ENCODE measurements at regions not wholly inside any gene's neighbourhood (a gene's known extent, or its start where the extent isn't known, plus 50 kb on each side); places are given as distances from the start of the nearest gene placed in this dataset.

DNA sequence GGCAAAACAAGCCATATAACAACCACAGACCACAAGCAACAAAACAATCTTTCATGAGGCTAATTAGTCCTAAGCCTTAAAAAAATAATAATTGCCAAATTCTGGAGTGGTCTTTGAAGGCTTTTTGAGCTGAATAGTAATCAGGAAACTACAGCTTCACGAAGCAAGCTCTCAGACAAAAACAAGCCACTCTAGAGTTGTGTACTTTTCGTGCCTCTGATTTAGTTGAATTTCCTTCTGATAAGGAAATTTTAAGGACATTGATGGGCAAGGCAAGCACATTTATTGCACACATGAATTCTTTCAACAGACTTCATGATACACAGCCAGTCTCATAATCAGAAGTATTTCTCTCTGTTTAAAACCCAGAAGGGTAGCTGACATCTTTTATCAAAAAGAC, 130.8 kb upstream of the IRX3 start:
- H3K9me3 Mint-ChIP-seq: peaks cover 6% of the 10 kb centered on the region; the same call in 2 of the 3 replicates
- DNase-seq (ENCODE audit: low spot score) (no peak), ATAC-seq (no peak)
- TF ChIP-seq ZNF114 (CRISPR knock-in tag; IDR thresholded peaks at IDR 0.05) (no peak), NANOG (IDR thresholded peaks at IDR 0.05; ENCODE audit: borderline replicate concordance) (no peak), CREB1 (CRISPR knock-in tag; IDR thresholded peaks at IDR 0.05; ENCODE audit: low read depth) (no peak), POLR2AphosphoS5 (IDR thresholded peaks at IDR 0.05; ENCODE audit: low read depth) (no peak), EZH2 (IDR thresholded peaks at IDR 0.05; ENCODE audit: low read depth, unreplicated experiment) (no peak), STAT1 (IDR thresholded peaks at IDR 0.05; ENCODE audit: unreplicated experiment) (no peak), EZH2phosphoT487 (IDR thresholded peaks at IDR 0.05; ENCODE audit: unreplicated experiment) (no peak), ZNF331 (CRISPR knock-in tag; IDR thresholded peaks at IDR 0.05; ENCODE audit: low read depth) (no peak), JUNB (IDR thresholded peaks at IDR 0.05; ENCODE audit: unreplicated experiment) (no peak)
- TF ChIP-seq, protein P1, sequence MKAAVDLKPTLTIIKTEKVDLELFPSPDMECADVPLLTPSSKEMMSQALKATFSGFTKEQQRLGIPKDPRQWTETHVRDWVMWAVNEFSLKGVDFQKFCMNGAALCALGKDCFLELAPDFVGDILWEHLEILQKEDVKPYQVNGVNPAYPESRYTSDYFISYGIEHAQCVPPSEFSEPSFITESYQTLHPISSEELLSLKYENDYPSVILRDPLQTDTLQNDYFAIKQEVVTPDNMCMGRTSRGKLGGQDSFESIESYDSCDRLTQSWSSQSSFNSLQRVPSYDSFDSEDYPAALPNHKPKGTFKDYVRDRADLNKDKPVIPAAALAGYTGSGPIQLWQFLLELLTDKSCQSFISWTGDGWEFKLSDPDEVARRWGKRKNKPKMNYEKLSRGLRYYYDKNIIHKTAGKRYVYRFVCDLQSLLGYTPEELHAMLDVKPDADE (IDR thresholded peaks at IDR 0.05): no peak
- TF ChIP-seq, protein P2, sequence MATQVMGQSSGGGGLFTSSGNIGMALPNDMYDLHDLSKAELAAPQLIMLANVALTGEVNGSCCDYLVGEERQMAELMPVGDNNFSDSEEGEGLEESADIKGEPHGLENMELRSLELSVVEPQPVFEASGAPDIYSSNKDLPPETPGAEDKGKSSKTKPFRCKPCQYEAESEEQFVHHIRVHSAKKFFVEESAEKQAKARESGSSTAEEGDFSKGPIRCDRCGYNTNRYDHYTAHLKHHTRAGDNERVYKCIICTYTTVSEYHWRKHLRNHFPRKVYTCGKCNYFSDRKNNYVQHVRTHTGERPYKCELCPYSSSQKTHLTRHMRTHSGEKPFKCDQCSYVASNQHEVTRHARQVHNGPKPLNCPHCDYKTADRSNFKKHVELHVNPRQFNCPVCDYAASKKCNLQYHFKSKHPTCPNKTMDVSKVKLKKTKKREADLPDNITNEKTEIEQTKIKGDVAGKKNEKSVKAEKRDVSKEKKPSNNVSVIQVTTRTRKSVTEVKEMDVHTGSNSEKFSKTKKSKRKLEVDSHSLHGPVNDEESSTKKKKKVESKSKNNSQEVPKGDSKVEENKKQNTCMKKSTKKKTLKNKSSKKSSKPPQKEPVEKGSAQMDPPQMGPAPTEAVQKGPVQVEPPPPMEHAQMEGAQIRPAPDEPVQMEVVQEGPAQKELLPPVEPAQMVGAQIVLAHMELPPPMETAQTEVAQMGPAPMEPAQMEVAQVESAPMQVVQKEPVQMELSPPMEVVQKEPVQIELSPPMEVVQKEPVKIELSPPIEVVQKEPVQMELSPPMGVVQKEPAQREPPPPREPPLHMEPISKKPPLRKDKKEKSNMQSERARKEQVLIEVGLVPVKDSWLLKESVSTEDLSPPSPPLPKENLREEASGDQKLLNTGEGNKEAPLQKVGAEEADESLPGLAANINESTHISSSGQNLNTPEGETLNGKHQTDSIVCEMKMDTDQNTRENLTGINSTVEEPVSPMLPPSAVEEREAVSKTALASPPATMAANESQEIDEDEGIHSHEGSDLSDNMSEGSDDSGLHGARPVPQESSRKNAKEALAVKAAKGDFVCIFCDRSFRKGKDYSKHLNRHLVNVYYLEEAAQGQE (IDR thresholded peaks at IDR 0.05; ENCODE audit: unreplicated experiment): no peak
- TF ChIP-seq, protein P3, sequence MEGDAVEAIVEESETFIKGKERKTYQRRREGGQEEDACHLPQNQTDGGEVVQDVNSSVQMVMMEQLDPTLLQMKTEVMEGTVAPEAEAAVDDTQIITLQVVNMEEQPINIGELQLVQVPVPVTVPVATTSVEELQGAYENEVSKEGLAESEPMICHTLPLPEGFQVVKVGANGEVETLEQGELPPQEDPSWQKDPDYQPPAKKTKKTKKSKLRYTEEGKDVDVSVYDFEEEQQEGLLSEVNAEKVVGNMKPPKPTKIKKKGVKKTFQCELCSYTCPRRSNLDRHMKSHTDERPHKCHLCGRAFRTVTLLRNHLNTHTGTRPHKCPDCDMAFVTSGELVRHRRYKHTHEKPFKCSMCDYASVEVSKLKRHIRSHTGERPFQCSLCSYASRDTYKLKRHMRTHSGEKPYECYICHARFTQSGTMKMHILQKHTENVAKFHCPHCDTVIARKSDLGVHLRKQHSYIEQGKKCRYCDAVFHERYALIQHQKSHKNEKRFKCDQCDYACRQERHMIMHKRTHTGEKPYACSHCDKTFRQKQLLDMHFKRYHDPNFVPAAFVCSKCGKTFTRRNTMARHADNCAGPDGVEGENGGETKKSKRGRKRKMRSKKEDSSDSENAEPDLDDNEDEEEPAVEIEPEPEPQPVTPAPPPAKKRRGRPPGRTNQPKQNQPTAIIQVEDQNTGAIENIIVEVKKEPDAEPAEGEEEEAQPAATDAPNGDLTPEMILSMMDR (conservative IDR thresholded peaks at IDR 0.05; ENCODE audit: low read depth in 2 of 2): no peak
- TF ChIP-seq, protein P4, sequence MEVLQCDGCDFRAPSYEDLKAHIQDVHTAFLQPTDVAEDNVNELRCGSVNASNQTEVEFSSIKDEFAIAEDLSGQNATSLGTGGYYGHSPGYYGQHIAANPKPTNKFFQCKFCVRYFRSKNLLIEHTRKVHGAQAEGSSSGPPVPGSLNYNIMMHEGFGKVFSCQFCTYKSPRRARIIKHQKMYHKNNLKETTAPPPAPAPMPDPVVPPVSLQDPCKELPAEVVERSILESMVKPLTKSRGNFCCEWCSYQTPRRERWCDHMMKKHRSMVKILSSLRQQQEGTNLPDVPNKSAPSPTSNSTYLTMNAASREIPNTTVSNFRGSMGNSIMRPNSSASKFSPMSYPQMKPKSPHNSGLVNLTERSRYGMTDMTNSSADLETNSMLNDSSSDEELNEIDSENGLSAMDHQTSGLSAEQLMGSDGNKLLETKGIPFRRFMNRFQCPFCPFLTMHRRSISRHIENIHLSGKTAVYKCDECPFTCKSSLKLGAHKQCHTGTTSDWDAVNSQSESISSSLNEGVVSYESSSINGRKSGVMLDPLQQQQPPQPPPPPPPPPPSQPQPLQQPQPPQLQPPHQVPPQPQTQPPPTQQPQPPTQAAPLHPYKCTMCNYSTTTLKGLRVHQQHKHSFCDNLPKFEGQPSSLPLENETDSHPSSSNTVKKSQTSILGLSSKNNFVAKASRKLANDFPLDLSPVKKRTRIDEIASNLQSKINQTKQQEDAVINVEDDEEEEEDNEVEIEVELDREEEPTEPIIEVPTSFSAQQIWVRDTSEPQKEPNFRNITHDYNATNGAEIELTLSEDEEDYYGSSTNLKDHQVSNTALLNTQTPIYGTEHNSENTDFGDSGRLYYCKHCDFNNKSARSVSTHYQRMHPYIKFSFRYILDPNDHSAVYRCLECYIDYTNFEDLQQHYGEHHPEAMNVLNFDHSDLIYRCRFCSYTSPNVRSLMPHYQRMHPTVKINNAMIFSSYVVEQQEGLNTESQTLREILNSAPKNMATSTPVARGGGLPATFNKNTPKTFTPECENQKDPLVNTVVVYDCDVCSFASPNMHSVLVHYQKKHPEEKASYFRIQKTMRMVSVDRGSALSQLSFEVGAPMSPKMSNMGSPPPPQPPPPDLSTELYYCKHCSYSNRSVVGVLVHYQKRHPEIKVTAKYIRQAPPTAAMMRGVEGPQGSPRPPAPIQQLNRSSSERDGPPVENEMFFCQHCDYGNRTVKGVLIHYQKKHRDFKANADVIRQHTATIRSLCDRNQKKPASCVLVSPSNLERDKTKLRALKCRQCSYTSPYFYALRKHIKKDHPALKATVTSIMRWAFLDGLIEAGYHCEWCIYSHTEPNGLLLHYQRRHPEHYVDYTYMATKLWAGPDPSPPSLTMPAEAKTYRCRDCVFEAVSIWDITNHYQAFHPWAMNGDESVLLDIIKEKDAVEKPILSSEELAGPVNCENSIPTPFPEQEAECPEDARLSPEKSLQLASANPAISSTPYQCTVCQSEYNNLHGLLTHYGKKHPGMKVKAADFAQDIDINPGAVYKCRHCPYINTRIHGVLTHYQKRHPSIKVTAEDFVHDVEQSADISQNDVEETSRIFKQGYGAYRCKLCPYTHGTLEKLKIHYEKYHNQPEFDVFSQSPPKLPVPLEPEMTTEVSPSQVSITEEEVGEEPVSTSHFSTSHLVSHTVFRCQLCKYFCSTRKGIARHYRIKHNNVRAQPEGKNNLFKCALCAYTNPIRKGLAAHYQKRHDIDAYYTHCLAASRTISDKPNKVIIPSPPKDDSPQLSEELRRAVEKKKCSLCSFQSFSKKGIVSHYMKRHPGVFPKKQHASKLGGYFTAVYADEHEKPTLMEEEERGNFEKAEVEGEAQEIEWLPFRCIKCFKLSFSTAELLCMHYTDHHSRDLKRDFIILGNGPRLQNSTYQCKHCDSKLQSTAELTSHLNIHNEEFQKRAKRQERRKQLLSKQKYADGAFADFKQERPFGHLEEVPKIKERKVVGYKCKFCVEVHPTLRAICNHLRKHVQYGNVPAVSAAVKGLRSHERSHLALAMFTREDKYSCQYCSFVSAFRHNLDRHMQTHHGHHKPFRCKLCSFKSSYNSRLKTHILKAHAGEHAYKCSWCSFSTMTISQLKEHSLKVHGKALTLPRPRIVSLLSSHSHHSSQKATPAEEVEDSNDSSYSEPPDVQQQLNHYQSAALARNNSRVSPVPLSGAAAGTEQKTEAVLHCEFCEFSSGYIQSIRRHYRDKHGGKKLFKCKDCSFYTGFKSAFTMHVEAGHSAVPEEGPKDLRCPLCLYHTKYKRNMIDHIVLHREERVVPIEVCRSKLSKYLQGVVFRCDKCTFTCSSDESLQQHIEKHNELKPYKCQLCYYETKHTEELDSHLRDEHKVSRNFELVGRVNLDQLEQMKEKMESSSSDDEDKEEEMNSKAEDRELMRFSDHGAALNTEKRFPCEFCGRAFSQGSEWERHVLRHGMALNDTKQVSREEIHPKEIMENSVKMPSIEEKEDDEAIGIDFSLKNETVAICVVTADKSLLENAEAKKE (CRISPR knock-in tag; IDR thresholded peaks at IDR 0.05): no peak
- no peak overlapping the region for H3K4me2 ChIP-seq
- no peaks in the 10 kb centered on the region for H3F3A ChIP-seq (replicated peaks; ENCODE audit: low read depth)
- H3K9me2 ChIP-seq (ENCODE audit: insufficient read depth): no peaks in the 10 kb centered on the region
- no peak overlapping the region for H2AFZ ChIP-seq
- H3K27me3 ChIP-seq (ENCODE audit: insufficient read depth): no peaks in the 10 kb centered on the region
- no peaks in the 10 kb centered on the region for H3K4me1 Mint-ChIP-seq
- H3K27ac Mint-ChIP-seq: no peak overlapping the region
- no peak overlapping the region for H3K4me3 Mint-ChIP-seq
- H3K27me3 Mint-ChIP-seq (ENCODE audit: insufficient read depth, low read depth, poor library complexity): peaks cover 7% of the 10 kb centered on the region
- no peaks in the 10 kb centered on the region for H3K36me3 ChIP-seq (ENCODE audit: insufficient read depth)
- no peaks in the 10 kb centered on the region for H3K79me2 ChIP-seq (replicated peaks; ENCODE audit: insufficient read depth)
- no peak overlapping the region for H3K4me3 ChIP-seq
- no peak overlapping the region for H3K27ac ChIP-seq (ENCODE audit: low read depth)
- no peaks in the 10 kb centered on the region; the same call in 1 of the 2 replicates for H3K4me1 ChIP-seq (ENCODE audit: insufficient read depth)
- no peaks in the 10 kb centered on the region for H4K20me1 ChIP-seq (replicated peaks; ENCODE audit: insufficient read depth)
- H3K36me3 Mint-ChIP-seq (ENCODE audit: low read depth): no peaks in the 10 kb centered on the region
